Natural killer cell (primary cell): ENCODE measurements at regions not wholly inside any gene's neighbourhood (a gene's known extent, or its start where the extent isn't known, plus 50 kb on each side); places are given as distances from the start of the nearest gene placed in this dataset.

Experiments
- ATAC-seq, 3 donors: fragments of 150-1000 bp in 2 of 3; fragments of 200-7000 bp in 1 of 3; cut with Tn5 transposase; 1 replicate in 1 of 3; 2 replicates in 2 of 3; pipeline ENCODE4 v1.10.0; 2021; ENCODE audit warnings: mild to moderate bottlenecking in 2 of 3, moderate library complexity in 2 of 3
- DNase-seq, 2 donors: peaks; one replicate each; pipeline versions ENCODE4 v3.0.0 to v3.0.0-alpha.2; 2013 to 2021; ENCODE audit warnings: mixed read lengths in 1 of 2
- H3K27ac ChIP-seq: one replicate; pipeline ENCODE4 v1.5.1; 2013; ENCODE audit warnings: mild to moderate bottlenecking, low read length
- H3K27me3 ChIP-seq: one replicate; pipeline ENCODE4 v1.6.1; 2013; ENCODE audit warnings: low read length; ENCODE audit not compliant: control insufficient read depth, insufficient read depth
- H3K36me3 ChIP-seq: one replicate; pipeline ENCODE4 v1.6.1; 2013; ENCODE audit warnings: low read length; ENCODE audit not compliant: control insufficient read depth, insufficient read depth
- H3K4me1 ChIP-seq: one replicate; pipeline ENCODE4 v1.6.1; 2013; ENCODE audit warnings: low read length; ENCODE audit not compliant: control insufficient read depth, insufficient read depth
- H3K4me3 ChIP-seq: one replicate; pipeline ENCODE4 v1.5.1; 2013; ENCODE audit warnings: low read length
- H3K9me3 ChIP-seq: one replicate; pipeline ENCODE4 v1.6.1; 2013; ENCODE audit warnings: low read length; ENCODE audit not compliant: control insufficient read depth, insufficient read depth
- H3K27ac Mint-ChIP-seq, 2 donors: one replicate each; pipeline ENCODE4 v1.8.0; 2022; ENCODE audit warnings: mild to moderate bottlenecking in 2 of 2, mixed read lengths in 2 of 2, moderate library complexity in 1 of 2
- H3K27me3 Mint-ChIP-seq, 2 donors: one replicate each; pipeline ENCODE4 v1.8.0; 2022; ENCODE audit warnings: low read depth in 2 of 2, mixed read lengths in 2 of 2
- H3K36me3 Mint-ChIP-seq: one replicate; pipeline ENCODE4 v1.8.0; 2022; ENCODE audit warnings: mixed read lengths
- H3K4me1 Mint-ChIP-seq, 2 donors: one replicate each; pipeline ENCODE4 v1.8.0; 2022; ENCODE audit warnings: mixed read lengths in 2 of 2
- H3K4me3 Mint-ChIP-seq: one replicate; pipeline ENCODE4 v1.8.0; 2022; ENCODE audit warnings: mild to moderate bottlenecking, moderate library complexity, mixed read lengths
- H3K9me3 Mint-ChIP-seq, 2 donors: one replicate each; pipeline ENCODE4 v1.8.0; 2022; ENCODE audit warnings: mixed read lengths in 2 of 2
- WGBS: methylation state at CpG from one replicate; pipeline ENCODE4 v1.1.7; 2013; ENCODE audit warnings: missing lambda C conversion rate; ENCODE audit not compliant: insufficient coverage; 5-methylcytosine and 5-hydroxymethylcytosine counted together
- intact Hi-C: fragments of 100-400 bp; cut with micrococcal nuclease; formaldehyde crosslinking; loops from one replicate; pipeline ENCODE4 v1.14.2; 2022
- TF ChIP-seq, protein P1 (sequence below): fragments of 200-600 bp; IDR thresholded peaks from one replicate; pipeline ENCODE4 v1.8.0; 2022; ENCODE audit warnings: antibody characterized with exemption

DNA sequence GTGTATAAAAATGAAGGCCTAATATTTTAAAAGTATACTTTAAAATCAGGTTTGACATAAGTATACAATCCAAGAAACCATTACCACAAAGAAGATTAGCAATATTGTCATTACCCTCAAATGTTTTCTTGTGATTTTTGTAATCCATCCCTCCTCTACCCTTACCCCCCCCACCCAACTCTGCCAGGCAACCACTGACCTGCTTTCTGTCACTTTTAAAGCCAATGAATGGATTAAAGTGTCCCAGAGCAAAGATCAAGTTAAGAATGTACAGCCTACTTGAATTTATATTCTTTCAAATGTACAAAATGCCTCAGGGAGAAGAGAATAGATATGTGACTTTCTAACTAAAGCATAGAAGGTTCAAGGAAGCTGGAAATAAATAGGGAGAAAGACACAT is 1038.8 kb upstream of the GBE1 start:
- Mint-ChIP-seq H3K27me3 (no peaks in the 10 kb centered on the region), H3K9me3 (peaks cover 12 to 18% of the 10 kb centered on the region in 2 donors), H3K4me3 (no peak overlapping the region), H3K27ac (no peak overlapping the region), H3K4me1 (no peaks in the 10 kb centered on the region), H3K36me3 (peaks cover 7% of the 10 kb centered on the region)
- TF ChIP-seq, protein P1, sequence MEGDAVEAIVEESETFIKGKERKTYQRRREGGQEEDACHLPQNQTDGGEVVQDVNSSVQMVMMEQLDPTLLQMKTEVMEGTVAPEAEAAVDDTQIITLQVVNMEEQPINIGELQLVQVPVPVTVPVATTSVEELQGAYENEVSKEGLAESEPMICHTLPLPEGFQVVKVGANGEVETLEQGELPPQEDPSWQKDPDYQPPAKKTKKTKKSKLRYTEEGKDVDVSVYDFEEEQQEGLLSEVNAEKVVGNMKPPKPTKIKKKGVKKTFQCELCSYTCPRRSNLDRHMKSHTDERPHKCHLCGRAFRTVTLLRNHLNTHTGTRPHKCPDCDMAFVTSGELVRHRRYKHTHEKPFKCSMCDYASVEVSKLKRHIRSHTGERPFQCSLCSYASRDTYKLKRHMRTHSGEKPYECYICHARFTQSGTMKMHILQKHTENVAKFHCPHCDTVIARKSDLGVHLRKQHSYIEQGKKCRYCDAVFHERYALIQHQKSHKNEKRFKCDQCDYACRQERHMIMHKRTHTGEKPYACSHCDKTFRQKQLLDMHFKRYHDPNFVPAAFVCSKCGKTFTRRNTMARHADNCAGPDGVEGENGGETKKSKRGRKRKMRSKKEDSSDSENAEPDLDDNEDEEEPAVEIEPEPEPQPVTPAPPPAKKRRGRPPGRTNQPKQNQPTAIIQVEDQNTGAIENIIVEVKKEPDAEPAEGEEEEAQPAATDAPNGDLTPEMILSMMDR = no peak
- Histone ChIP-seq H3K4me1 (no peaks in the 10 kb centered on the region), H3K27me3 (no peaks in the 10 kb centered on the region), H3K27ac (no peak overlapping the region), H3K9me3 (no peaks in the 10 kb centered on the region), H3K4me3 (no peak overlapping the region), H3K36me3 (no peaks in the 10 kb centered on the region)
- intact Hi-C loops = no loop called here
- DNase-seq (no peak), ATAC-seq (no peak)

DNA sequence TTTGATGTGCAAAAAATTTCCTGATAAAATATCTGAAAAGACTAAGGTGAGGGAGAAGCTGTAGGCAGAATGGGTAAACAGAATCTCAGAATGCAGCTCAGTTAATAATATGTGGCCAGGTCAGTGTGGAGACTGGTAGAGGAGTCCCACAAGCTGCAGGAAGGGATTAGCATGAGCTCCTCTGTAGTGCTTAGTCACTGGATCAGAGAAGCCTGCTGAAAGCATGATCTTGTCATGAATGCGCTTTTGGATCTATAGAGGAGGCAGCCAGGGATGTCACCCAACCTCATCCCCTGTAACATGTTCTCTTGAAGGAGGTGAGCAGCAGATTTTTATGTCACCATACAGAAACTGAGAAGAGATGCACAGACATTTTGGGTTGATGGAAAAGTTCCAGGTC is 1035.3 kb upstream of the GBE1 start:
- no peaks in the 10 kb centered on the region for H3K9me3 ChIP-seq
- no peak overlapping the region for H3K4me3 ChIP-seq
- no peaks in the 10 kb centered on the region for H3K36me3 ChIP-seq
- no peak for ATAC-seq
- H3K4me3 Mint-ChIP-seq = no peak overlapping the region
- DNase-seq = no peak
- H3K4me1 Mint-ChIP-seq = no peaks in the 10 kb centered on the region
- no peaks in the 10 kb centered on the region for H3K27me3 ChIP-seq
- H3K27ac Mint-ChIP-seq = no peak overlapping the region
- intact Hi-C loops = no loop called here
- H3K9me3 Mint-ChIP-seq = peaks cover 12 to 19% of the 10 kb centered on the region in 2 donors
- WGBS = 100% methylated on average over 1 of the region's 1 CpG
- peaks cover 7% of the 10 kb centered on the region for H3K36me3 Mint-ChIP-seq
- no peaks in the 10 kb centered on the region for H3K4me1 ChIP-seq
- H3K27ac ChIP-seq = no peak overlapping the region
- H3K27me3 Mint-ChIP-seq = no peaks in the 10 kb centered on the region
- TF ChIP-seq, protein P1 = no peak

DNA sequence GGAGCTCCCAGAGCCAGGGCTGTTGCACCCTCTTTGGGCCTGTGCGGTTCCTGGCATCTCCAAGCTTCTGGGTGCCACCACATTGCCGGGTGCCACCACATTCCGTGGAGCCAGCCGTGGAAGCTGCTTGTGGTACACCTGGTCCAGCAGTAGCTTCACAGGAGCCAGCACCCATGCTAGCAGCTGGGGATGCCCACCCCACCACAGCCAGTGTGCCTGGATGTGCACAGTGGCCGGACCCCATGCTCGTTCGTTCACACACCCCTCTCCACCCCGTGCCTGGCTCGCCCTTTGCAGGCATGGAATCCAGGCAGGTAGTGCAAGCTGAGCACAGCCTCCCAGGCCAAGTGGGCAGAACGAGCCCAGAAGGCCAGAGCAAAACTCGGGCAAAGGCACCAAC is 1029.8 kb upstream of the GBE1 start:
- H3K4me3 ChIP-seq = no peak overlapping the region
- intact Hi-C loops = no loop called here
- DNase-seq = no peak
- Mint-ChIP-seq H3K4me1 (no peaks in the 10 kb centered on the region), H3K36me3 (peaks cover 1% of the 10 kb centered on the region), H3K4me3 (no peak overlapping the region), H3K27ac (no peak overlapping the region), H3K27me3 (no peaks in the 10 kb centered on the region), H3K9me3 (peaks cover 14 to 17% of the 10 kb centered on the region in 2 donors)
- WGBS = 88% methylated on average over 11 of the region's 11 CpGs
- H3K36me3 ChIP-seq = no peaks in the 10 kb centered on the region
- H3K9me3 ChIP-seq = peaks cover 9% of the 10 kb centered on the region
- H3K4me1 ChIP-seq = no peaks in the 10 kb centered on the region
- H3K27ac ChIP-seq = no peak overlapping the region
- no peaks in the 10 kb centered on the region for H3K27me3 ChIP-seq
- TF ChIP-seq, protein P1 = no peak
- ATAC-seq = no peak

DNA sequence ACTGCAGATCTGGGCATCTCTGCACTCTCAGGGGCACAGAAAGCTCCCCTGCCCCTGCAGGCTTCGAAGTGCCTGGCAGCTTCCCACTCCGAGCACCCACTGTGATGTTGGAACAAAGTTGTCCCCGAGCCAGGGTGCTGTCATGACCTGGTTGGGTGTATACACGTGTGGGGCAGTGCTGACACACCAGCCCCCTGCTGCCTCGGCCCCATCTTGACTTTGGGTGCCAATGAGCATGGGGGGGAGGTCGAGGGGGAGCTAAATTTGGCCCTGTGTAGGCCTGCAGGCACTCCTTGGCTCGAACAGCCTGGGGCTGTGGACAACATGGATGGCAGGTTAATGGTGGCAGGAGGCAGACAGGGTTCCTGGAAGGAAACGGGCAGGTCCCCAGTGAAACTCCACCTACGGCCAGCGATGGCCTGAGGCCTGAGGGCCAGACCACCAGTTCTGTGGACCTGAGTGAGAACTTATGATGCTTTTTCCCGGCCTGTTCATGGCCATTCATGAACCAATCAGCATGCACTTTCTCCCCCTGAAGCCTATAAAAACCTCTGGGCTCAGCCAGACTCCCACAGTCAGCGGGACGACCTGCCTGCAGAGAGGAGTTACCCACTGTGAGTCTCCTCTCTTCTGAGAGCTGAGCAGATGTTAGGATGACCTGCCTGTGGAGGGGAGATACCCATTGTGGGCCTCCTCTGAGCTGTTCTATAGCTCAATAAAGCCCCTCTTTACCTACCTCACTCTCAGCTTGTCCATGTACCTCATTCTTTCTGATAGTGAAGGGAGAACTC is 1029.1 kb upstream of the GBE1 start:
- TF ChIP-seq, protein P1 = no peak
- Histone ChIP-seq H3K27ac (no peak overlapping the region), H3K9me3 (peaks cover 9% of the 10 kb centered on the region), H3K4me3 (no peak overlapping the region), H3K27me3 (no peaks in the 10 kb centered on the region), H3K36me3 (no peaks in the 10 kb centered on the region), H3K4me1 (no peaks in the 10 kb centered on the region)
- Mint-ChIP-seq H3K9me3 (peaks cover 11 to 18% of the 10 kb centered on the region in 2 donors), H3K4me3 (no peak overlapping the region), H3K36me3 (peaks cover 6% of the 10 kb centered on the region), H3K4me1 (no peaks in the 10 kb centered on the region), H3K27me3 (no peaks in the 10 kb centered on the region), H3K27ac (no peak overlapping the region)
- intact Hi-C loops = no loop called here
- no peak for DNase-seq
- ATAC-seq = no peak
- WGBS = 79% methylated on average over 13 of the region's 13 CpGs
